IPS-18c (cell line): ENCODE measurements at regions not wholly inside any gene's neighbourhood (a gene's known extent, or its start where the extent isn't known, plus 50 kb on each side); places are given as distances from the start of the nearest gene placed in this dataset.

Experiments used
- H3K4me3 ChIP-seq: 2 replicates; pipeline ENCODE4 v1.7.0; 2013; ENCODE audit warnings: low read depth, mild to moderate bottlenecking, low read length, moderate library complexity; ENCODE audit not compliant: insufficient read depth
- H3K9me3 ChIP-seq: one replicate; pipeline ENCODE4 v1.6.1; 2013; ENCODE audit warnings: mild to moderate bottlenecking, low read length, moderate library complexity; ENCODE audit not compliant: control insufficient read depth, insufficient read depth

DNA sequence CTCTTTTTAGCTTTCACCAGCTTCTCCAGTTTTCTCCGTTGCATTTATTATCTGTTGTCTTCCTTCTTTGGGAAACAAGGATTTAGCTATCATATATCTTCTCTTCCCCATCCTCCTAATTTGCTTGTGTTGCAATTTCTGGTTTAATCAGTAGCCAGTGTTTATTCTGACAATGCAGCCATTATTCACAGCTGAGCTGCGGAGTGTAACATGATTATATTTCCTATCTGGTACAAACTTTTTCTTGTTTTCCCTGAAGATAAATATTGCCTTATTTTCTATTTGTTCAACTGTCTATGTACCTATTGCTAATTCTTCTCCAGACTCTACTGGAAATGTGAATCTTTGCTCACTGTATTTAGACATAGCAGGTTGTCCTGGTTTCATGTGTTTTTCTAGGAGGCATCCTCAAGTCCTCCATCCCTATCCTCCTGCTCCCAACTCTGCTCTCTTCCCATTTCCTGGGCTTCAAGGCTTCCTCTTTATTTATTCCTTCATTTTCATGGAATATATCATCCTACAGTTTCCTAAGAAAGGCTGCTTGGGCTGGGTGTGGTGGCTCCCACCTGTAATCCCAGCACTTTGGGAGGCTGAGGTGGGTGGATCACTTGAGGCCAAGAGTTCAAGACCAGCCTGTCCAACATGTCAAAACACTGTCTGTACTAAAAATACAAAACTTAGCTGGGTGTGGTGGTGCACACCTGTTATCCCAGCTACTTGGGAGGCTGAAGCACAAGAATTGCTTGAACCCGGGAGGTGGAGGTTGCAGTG lies 72.4 kb upstream of the KDM7A start:
- no peaks in the 10 kb centered on the region for H3K9me3 ChIP-seq
- no peak overlapping the region for H3K4me3 ChIP-seq

DNA sequence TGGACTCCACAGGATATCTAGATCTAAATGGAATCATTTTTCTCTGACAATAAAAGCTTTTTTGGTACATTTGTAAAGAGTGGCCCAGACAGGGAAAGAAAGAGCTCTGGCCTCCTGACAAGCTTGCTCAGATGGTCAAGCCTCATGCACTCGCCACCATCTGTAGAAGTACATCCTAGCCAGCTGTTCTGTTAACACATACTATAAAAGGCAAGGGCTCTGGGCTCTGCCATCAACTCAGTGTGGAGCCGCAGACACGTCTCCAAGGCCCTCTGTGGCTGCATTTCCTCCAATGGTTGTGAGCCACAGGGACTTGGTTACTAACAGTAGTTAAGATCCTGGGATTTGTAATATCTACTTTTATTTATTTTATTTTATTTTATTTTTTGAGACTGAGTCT lies 70.8 kb upstream of the KDM7A start:
- no peaks in the 10 kb centered on the region for H3K9me3 ChIP-seq
- no peak overlapping the region for H3K4me3 ChIP-seq

DNA sequence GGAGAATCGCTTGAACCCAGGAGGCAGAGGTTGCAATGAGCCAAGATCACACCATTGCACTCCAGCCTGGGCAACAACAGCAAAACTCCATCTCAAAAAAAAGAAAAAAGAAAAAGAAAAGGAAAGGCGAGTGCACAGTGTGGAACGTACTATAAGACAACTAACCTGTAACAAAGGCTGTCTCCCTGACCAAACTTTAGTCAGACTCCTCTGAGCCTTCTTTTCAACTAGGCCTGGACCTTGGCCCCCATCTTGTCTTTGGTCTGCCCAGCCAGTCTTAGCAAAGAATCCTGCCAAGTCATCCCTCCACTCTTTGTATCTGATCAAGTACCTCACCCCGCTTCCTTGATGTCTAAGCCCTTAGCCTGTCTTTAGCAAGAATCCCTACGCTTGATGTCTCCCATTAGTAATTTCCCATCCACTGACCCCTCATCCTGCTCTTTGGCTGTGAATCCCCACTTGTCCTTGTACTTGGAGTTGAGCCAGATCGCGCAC lies 68.9 kb upstream of the KDM7A start:
- H3K9me3 ChIP-seq, result no peaks in the 10 kb centered on the region
- H3K4me3 ChIP-seq, result no peak overlapping the region

DNA sequence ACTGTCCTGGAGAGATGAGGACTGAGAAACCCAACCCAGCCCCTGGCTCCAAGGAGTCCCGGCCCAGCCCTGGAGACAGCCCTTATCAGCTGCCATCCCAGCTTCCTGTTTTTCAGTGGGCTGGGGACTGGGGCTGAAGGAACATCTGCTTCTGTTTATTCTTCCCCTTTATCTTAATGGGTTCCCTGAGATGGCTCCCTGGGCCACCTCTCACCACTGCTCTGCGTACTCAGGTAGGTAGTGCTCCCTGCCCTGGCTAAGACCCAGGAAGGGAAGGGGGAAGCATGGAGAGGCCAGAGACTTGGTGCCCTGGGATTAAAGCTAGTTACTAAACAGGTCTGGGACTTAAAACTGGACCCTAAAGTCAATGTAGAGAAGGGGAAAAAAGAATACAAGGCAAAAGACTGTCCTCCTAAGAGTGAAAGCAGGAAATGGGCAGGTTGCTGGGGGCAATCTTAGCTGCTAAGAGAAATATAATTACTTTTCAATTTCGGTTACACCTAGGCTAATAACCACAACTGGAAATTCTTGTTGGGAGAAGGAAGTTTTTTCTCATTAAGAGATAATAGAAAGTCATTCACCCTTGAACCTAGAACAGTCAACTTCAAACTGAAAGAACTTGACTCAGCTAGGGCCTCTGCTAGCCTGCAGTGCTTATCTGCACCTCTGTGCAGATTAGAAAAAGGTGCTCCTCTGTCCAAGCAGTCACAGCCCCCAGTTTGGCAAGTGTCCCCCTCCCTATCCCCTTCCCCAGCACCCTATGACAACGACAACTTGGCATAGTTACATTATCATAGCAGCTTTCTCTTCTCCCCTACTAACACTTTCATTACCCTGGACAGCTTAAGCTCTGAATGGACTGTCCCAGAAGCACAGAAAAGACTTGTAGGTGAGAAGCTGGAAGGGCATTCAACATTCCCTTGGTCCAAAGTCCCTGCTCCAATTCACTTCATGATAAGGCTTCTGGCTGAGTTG lies 65.6 kb upstream of the KDM7A start:
- Histone ChIP-seq H3K9me3 (no peaks in the 10 kb centered on the region), H3K4me3 (no peak overlapping the region)

DNA sequence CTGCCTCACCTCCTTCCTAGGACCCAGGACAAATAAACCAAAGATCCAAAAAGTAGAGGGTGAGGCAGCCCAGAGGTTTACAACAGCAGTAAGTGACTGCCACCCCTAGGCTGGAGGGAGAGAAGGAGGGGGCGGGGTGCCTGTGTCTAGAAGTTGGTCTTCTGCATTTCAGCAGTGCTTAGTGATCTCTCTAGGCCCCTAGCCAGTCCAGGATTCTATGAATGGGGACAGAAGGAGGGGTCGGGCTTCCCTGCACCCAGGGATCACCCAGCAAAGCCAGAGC lies 62.8 kb upstream of the KDM7A start:
- no peaks in the 10 kb centered on the region for H3K9me3 ChIP-seq
- no peak overlapping the region for H3K4me3 ChIP-seq

DNA sequence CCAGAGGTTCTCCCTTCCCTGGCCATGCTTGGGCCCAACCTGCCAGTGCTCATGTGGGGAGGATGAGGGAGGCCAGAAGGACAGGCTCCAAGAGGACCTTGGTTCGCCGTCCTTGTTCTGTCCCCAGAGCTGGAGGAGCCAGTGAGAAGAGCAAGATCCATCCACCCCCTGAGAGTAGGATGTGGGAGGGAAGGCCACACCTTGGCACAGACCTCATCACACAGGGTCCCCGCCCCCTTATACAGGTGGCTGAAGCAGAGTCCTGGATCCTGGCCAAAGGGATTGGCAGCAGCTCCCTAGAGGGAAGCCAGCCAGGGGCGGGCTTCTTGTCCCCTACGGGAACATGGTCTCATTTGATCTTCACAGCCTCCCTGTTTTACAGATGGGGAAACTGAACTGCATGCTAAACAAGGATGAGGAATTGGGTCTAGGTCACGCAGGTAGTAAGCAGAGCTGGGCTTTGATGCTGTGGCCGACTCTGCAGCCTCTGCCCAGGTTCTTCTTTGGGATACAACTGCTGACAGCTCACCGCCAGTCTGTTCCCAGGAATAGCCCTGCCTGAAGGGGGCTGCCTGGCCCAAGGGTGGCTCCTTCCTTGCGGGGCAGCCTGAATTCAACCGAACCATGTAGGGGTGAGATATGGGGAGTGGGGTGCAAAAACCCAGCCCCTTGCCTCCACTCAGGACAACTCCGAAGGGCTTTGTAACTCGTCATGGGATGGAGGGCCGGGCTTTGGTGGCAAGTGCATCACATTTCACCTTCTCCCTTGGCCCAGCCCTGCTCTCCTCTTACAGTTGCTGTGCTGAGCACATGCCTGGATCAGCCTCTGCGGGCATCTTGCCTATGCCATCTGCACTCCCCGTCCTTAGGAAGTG lies 62.2 kb upstream of the KDM7A start:
- H3K9me3 ChIP-seq, result no peaks in the 10 kb centered on the region
- no peak overlapping the region for H3K4me3 ChIP-seq

DNA sequence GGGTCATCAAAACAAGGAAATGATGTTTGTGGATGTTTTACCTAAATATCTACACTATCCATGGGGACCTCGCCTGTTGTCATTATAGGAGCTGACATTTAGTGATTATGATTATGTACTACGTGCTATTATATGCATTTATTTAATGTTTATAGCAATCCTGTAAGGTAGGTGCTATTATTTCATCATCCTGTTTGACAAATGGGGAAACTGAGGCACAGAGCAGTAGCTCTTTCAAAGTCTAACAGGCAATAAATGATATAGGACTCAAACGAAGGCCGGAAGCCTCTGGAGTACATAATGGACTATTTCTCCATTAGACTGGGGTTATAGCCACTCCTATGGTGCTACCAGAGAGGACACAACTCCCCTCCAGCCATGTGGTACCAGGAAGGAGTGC lies 60.6 kb upstream of the KDM7A start:
- Histone ChIP-seq H3K9me3 (no peaks in the 10 kb centered on the region), H3K4me3 (no peak overlapping the region)

DNA sequence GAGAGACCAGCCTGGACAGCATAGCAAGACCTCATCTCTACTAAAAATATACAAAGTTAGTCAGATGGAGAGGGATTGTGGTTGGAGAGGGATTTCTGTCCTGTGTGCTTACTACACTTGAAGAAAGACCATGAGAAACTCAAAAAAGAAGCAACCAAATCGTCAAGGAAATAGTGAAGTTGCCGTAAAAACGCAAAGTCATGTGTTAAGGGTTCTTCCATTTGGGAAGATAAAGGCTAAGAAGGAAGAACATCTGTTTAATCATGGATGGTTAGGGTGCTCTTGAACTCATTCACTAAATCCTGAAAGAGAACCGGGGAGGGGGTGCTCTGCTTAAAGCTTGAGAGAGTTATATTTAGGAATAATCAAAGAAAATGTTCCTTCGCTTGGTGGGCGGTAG lies 59.8 kb upstream of the KDM7A start:
- Histone ChIP-seq H3K4me3 (no peak overlapping the region), H3K9me3 (no peaks in the 10 kb centered on the region)

DNA sequence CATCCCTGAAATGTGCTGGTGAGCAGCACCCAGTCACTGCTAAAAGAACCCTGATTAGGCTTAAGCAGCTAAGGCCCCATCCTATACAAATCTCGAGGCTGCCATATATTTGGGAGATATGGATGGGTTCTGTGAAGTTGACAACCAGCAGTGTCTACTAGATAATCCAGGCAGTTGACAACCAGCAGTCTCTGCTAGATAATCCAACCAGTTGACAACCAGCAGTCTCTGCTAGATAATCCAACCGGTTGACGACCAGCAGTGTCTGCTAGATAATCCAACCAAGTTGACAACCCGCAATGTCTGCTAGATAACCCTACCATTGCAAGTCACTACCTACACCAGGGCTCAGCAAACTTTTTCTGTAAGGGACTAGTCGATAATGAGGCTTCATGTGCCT lies 58.3 kb upstream of the KDM7A start:
- Histone ChIP-seq H3K4me3 (no peak overlapping the region), H3K9me3 (no peaks in the 10 kb centered on the region)

DNA sequence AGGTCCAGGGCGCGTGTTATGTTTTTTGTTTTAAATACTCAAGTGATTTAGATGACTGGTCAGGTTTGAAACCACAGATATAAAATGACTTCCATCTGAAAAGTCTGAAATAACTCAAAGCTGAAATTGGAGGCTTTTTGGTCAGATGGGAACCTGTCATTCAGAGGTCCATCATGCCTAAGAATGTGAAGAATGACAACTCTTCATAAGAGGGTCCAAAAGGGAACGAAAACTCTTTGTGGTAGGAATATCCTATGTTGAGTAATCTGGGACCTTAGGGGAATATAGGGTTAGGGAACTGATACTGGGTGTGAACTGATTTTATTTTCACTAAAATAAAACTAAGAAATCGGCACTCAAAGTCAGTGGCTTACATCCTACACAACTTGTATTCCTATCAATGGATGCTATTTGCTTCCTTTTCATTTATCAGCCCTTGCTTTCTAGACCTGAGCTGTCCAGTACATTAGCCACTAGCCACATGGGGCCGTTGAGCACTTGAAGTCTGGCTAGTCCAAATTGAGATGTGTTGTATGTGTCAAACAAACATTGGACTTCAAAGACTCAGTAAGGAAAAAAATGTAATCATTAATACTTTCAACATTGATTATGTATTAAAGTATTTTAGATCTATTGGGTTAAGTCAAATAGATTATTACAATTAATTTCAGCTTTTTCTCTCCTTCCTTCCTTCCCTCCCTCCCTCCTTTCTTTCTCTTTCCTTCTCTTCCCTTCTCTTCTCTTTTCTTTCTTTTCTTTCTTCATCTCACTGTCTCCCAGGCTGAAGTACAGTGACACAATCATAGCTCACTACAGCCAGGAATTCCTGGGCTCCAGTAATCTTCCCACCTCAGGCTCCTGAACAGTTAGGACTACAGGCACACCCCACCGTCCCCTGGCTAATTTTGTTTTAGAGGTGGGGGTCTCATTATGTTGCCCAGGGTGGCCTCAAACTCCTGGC lies 56.5 kb upstream of the KDM7A start:
- H3K4me3 ChIP-seq, result no peak overlapping the region
- no peaks in the 10 kb centered on the region for H3K9me3 ChIP-seq

DNA sequence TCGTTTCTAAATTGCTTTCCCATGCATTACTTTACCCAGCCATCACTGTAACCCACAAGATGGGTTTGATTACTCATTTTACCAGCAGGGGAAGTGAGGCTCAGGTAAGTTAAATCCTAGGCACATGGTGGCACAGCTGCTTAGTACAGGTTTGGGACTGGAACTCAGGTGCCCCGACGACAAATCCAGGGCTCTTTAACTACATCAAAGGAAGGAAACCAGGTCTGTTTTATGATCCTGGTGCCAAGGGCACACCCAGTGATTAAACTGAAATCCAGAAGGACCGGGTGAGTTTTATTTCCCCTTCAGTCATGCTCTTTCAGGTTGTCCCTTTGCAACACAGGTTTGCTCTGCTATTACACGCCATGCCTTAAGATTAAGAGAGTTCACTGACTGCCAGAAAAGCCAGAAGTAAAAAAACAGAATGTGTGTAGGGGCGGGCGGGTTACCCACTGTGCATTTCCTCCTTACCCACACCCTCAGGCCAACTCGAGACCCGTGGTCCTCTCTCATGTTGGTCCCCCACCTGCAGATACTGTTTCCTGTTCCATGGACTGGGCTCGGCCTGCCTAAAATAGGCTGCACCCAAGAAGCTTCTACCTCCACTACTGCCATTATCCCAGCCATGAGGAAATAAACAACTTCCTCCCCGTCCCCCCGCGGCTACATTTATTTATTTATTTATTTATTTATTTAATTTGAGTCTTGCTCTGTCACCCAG lies 55.1 kb upstream of the KDM7A start:
- H3K4me3 ChIP-seq, result peak overlapping the region; percentile 61; the same call in 1 of the 2 replicates
- H3K9me3 ChIP-seq, result no peaks in the 10 kb centered on the region

DNA sequence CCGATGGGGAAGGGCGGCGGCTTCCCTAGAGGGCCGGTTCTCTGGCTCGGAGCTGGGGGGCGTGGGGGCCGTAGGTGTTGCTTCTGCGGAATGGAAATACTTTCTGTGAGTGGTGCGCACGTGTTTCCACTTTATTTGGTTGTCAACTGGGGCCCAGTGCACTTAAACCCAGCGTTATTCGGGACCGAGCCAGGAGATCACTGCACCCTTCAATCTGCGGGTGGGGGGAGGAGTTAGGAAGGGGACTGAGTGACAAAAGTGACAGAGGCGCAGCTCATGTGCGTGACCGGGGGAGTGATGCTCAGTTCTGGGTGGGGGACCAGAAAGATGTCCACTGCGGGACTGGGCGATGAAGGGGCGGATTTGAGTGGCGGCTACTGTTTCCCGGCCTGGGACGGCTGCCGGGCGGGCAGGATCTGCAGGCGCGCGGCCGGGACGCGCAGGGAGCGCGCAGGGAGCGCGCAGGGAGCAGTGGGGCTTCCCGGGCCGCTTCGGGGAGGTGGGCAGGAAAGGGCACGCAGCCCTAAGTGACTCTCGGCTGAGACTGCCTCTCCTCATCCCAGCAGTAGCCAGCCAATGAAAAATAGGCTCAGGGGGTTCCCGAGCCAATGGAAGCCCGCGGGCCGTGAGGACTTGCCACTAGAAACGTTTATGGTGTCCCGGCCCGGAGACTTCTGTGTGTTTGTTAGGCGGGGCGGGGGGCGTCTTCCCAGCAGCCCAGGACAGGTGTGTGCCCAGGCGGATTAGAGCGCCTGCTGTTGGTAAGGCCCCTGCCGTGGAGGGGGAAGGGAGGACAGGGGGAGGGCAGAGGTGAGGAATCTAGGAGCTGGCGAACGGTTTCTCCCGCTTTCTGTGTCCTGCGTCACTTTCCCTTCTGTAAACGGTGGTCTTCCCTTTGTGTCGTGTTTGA lies 54.3 kb upstream of the KDM7A start:
- peak overlapping the region; percentile 61 for H3K4me3 ChIP-seq

DNA sequence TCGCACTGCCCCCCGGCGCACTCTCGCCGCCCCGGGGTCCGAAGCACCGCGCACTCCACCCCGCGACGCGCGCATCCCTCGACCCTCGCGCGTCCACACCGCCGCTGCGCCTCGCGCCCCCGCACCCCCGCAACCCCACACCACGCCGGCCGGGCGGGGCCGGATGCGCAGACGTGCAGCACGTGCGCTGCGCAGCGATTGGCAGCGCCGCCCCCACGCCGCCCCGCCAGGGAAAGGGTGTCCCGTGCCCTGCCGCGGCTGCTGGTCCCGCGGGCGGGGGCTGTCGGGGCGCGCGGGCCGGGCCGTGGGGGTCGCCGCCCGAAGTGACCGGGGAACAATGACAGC lies 53.7 kb upstream of the KDM7A start:
- Histone ChIP-seq H3K4me3 (peak overlapping the region; percentile 61), H3K9me3 (no peaks in the 10 kb centered on the region)

More for the DNA sequence above, 54.3 kb upstream of the KDM7A start:
- no peaks in the 10 kb centered on the region for H3K9me3 ChIP-seq

DNA sequence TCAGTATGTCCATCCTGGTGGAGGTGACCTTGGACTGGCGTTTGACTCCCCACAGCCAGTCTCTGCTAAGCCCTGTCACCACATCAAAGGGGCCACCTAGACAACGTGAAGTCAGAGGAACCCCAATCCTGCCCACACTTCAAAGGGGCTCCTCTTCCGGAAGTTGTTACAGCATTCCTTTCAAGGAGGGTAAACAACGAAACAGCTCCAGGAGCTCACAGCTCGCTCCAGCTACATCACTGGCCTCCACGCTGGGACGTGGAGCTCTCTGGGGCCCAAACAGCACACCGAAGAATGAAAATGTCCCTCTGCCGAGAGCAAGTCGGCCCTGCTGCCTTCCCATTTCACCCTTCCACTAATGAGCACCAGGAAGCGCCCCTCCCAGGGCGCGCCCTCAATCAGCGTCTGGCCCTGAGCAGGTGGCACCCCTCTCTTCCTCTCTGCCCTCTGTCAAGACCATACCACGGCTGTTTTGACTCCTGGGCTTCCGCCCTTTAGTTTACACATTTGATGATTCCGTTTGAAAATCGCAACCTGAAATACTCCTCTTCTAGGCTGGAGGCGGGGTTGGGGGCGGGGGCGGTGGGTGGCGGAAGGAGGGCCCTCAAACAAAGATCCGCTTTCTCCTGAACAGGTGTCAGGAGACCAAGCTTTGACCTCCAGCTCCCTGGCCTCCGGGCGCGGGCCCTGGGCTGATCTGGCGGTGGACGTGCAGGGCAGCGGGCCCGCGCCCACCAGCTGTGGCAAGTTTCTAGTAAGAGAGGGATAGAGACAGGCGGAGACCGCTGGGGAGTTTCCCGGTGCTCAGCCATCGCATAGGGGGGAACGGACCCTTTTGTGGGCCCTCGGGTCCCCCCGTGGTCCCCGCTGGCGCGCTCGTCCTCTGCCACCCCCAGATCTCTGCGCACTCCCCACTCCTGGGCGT lies 53.1 kb upstream of the KDM7A start:
- H3K9me3 ChIP-seq, result no peaks in the 10 kb centered on the region
- peak overlapping the region; percentile 61 for H3K4me3 ChIP-seq
